Ishikawa (cell line): ENCODE measurements at regions not wholly inside any gene's neighbourhood (a gene's known extent, or its start where the extent isn't known, plus 50 kb on each side); places are given as distances from the start of the nearest gene placed in this dataset.

Source experiments
- CEBPB ChIP-seq: IDR thresholded peaks from 2 replicates; pipeline ENCODE4 v1.6.1; 2012
- EGR1 ChIP-seq: IDR thresholded peaks from 2 replicates; pipeline ENCODE4 v1.6.1; 2012
- EP300 ChIP-seq: IDR thresholded peaks from 2 replicates; pipeline ENCODE4 v1.6.1; 2012; ENCODE audit warnings: borderline replicate concordance
- FOXM1 ChIP-seq: IDR thresholded peaks from 2 replicates; pipeline ENCODE4 v1.6.1; 2012; ENCODE audit warnings: low read depth, borderline replicate concordance
- RAD21 ChIP-seq: IDR thresholded peaks from 2 replicates; pipeline ENCODE4 v1.6.1; 2012; ENCODE audit warnings: low read depth
- TAF1 ChIP-seq: IDR thresholded peaks from 2 replicates; pipeline ENCODE4 v1.6.1; 2012; ENCODE audit warnings: low read depth, mild to moderate bottlenecking
- YY1 ChIP-seq: IDR thresholded peaks from 2 replicates; pipeline ENCODE4 v1.6.1; 2012; ENCODE audit warnings: low read depth
- TF ChIP-seq, protein P1 (sequence below): IDR thresholded peaks from 2 replicates; pipeline ENCODE4 v1.6.1; 2012
- TF ChIP-seq, protein P2 (sequence below): IDR thresholded peaks from 2 replicates; pipeline ENCODE4 v1.6.1; 2012; ENCODE audit warnings: low read depth, mild to moderate bottlenecking

DNA sequence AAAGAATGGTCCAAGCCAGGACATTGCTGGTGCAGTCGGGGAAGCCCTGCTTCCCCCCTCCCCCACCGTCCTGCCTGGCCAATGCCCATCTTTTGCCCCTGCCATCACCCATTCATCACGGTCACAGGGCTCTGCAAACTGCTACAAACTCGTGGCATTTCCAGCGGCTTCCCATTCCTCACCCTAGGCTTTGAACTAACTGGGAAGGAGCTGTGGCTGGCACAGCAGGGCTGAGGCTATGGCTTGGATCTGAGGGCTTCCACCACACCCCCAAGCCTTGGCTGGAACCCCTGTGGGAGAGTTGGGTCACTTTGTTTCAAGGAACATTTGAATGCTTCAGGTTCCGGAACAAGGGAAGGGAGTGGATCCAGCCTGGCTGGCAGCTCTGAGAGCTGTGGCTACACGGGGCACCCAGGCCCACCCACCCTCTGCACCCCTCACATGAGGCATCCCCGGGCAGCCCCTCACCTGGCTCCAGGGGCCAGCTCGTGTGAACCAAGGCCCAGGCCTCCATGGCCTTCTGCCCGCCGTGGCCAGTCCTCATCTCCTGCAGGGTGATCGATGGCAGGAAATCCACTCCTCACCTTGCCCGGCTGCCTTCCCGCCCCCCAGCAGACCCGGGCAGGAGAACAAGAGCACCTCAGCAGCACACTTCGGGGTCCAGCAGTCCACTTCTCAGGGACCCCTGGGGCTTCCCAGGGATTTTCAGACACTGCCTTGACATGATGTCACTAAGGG lies 58.8 kb upstream of the OTOS start:
- TF ChIP-seq TAF1 (no peak), EP300 (no peak), EGR1 (no peak), CEBPB (no peak), RAD21 (no peak), YY1 (no peak), FOXM1 (no peak)
- TF ChIP-seq, protein P1, sequence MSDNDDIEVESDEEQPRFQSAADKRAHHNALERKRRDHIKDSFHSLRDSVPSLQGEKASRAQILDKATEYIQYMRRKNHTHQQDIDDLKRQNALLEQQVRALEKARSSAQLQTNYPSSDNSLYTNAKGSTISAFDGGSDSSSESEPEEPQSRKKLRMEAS, result no peak
- TF ChIP-seq, protein P2, sequence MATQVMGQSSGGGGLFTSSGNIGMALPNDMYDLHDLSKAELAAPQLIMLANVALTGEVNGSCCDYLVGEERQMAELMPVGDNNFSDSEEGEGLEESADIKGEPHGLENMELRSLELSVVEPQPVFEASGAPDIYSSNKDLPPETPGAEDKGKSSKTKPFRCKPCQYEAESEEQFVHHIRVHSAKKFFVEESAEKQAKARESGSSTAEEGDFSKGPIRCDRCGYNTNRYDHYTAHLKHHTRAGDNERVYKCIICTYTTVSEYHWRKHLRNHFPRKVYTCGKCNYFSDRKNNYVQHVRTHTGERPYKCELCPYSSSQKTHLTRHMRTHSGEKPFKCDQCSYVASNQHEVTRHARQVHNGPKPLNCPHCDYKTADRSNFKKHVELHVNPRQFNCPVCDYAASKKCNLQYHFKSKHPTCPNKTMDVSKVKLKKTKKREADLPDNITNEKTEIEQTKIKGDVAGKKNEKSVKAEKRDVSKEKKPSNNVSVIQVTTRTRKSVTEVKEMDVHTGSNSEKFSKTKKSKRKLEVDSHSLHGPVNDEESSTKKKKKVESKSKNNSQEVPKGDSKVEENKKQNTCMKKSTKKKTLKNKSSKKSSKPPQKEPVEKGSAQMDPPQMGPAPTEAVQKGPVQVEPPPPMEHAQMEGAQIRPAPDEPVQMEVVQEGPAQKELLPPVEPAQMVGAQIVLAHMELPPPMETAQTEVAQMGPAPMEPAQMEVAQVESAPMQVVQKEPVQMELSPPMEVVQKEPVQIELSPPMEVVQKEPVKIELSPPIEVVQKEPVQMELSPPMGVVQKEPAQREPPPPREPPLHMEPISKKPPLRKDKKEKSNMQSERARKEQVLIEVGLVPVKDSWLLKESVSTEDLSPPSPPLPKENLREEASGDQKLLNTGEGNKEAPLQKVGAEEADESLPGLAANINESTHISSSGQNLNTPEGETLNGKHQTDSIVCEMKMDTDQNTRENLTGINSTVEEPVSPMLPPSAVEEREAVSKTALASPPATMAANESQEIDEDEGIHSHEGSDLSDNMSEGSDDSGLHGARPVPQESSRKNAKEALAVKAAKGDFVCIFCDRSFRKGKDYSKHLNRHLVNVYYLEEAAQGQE, result no peak
